ENCODE measurements at regions not wholly inside any gene's neighbourhood (a gene's known extent, or its start where the extent isn't known, plus 50 kb on each side); places are given as distances from the start of the nearest gene placed in this dataset.
"Not testable (repeated sequence)": the region's sequence is repeated elsewhere in the genome, so short reads cannot be mapped to it uniquely, and the experiment has no call there.

DNA sequence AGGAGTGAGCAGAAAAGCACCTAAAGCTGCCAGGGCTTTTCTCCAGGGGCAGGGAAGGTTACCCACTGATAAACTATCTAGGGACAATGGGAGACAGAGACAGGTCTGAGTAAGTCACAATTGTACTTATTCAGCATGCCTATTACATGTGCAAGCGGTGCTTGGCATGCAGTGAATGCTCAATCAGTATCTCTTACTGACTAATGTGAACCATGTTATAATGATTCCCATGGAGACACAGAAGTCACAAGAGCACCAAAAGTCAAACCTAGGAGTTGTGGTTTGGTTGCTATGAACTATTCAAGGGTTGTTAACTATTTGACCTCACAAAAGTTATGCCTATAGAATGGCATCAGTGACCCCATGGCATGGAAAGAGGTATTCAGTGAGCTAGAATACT lies 50.0 kb upstream of the RASGRP1 start:
- no peak for DNase-seq

DNA sequence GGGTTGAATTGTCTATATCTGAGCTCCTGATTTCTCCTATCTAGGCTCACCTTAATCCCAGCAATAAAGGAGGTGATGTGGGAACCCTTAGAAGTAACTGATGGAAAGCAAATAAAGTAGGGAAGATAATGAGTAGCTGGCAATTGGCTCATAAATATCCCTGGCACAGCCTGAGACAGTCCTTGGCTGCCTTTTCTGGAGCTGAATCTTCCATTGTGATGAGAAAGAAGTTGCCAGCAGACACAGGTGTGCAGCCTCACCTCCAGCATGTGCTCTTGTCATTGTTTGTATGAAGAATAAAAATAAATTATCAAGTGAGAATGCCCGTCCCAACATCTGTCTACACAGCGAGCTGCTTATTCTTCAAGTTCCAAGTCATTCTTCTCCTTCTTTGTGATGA lies 53.2 kb upstream of the RASGRP1 start:
- no peak for DNase-seq

DNA sequence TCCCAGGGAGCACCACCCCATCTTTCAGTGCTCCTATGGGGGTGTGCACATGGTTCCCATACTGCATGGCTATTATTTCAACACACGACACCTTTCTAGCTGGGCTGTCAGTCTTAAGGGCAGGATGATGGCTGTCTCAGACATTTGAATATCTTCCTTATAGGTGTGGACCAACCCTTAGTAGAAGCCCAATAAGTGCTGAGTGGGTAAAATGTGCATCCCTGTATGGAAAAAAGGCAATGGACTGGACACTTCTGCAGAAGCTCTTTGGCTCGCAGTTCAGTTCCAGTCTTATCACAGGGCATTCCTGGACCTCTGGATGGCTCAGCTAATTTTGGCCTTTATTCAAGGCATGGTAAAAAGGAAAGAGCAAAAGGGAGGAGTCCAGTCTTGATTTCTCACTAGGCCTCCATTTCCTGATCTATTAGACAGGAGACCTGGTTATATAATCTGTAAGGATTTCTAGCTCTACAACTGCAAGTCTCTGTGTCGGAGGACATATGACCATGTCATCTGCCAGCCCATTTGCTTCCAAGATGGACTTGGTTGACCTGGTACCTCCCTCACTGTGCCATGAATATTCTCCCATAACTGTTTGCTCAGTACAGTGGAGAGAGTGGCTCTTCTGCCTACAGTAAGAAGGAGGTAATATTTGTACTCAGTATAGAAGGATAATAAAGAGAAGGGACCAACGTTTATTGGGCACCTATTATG lies 53.8 kb upstream of the RASGRP1 start:
- DNase-seq = no peak

DNA sequence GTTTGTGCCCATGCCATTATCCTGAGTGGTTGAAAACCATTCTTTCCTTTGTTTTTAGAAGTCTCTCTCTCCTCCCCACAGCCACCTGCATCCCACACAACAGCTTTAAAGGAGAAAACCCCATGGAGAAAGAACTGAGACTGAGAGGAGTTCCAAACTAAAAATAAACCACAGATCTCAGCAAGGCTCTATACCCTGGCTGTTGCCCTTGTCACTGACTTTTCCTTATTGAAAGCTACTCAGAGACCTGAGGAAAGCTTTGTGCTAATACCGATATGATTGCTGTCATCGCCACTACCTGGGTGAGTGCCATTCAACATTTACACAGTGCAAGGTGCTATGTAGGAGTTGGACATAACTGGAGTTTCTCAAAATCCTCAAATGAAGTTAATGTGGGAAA lies 55.5 kb upstream of the RASGRP1 start:
- no peak for DNase-seq

DNA sequence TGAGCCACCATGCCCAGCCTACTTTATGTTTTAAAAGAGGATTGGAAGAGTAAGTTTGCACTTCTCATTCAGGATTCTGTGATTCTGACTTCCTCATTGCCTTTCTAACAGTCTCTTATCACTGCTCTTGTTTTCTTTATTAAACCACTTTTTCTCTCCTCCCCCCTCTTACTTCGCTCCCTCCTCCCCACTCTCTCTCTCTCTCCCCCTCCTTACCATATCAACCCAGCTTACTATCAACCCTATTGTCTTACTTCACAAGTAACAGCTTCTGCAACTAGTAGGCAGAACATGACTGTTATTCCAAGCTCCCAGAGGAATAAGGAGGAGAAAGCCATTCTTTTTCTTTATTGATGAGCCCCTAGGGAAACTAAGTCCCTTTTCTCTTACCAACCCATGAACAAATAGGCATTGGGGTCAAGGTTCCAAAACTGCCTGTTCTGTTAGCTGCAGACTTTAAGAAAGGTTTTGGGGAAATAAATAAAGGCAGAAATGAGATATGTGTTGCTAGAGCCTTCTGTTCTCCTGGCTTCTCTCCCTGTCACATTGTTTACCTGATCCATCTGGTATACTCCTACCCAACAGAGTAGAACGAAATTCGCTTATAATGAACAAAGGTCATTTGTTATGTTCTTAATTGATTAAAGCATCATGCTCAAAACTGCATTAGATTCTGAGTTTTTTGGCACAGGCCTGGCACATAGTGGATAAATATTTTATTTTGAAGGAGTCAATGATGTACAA lies 56.4 kb upstream of the RASGRP1 start:
- no peak for DNase-seq

DNA sequence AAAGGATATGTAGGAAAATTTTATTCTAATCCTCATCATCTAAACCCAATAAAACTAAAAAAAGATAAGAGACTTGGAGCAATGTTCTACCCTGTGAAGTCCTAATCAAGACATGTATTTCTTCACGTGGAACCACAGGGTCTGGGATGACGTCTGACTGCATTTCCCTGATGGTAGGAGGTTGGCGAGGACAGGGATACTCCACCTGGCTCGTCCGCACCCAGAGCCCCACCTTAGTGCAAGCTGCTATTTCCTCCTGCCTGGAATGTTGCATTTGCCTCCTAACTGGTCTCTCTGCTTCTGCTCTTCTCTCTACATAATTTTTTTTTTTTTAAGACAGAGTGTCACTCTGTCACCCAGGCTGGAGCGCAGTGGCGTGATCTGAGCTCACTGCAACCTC lies 57.7 kb upstream of the RASGRP1 start:
- DNase-seq = no peak

DNA sequence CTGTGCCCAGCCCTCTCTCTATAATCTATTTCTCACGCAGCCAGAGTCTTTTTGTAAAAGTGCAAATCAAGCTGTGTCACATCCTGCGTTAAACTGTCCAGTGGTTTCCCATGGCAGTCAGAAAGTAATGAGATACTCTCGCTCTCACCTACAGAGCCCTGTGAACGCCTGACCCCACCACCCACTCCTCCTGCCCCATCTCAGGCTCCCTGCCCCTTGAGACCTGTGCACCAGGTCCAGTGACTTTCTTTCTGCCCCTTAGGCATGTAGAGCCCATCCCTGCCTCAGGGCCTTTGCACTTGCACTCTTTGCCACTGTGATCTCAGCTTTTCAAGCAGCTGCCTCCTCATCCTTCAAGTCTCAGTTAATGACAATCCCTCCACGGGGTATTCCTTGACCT lies 58.3 kb upstream of the RASGRP1 start:
- no peak for DNase-seq

DNA sequence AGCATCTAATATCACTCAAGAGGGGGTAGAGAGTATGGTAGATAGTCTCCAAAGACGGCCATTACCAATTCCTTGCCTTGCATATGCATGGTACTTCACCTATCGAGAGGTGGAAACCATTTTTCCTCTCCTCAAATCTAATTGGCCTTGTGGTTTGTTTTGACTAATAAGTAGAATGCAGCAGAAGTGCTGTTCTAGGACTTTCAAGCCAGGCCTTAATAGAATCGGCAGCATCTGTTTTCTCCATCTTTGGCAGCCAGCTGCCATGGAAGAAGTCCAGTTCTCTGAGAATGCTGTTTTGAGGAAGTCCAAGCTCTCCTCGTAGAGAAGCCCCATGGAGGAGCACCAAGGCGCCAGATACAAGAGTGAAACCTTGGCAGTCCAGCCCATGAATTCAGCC lies 59.1 kb upstream of the RASGRP1 start:
- no peak for DNase-seq

DNA sequence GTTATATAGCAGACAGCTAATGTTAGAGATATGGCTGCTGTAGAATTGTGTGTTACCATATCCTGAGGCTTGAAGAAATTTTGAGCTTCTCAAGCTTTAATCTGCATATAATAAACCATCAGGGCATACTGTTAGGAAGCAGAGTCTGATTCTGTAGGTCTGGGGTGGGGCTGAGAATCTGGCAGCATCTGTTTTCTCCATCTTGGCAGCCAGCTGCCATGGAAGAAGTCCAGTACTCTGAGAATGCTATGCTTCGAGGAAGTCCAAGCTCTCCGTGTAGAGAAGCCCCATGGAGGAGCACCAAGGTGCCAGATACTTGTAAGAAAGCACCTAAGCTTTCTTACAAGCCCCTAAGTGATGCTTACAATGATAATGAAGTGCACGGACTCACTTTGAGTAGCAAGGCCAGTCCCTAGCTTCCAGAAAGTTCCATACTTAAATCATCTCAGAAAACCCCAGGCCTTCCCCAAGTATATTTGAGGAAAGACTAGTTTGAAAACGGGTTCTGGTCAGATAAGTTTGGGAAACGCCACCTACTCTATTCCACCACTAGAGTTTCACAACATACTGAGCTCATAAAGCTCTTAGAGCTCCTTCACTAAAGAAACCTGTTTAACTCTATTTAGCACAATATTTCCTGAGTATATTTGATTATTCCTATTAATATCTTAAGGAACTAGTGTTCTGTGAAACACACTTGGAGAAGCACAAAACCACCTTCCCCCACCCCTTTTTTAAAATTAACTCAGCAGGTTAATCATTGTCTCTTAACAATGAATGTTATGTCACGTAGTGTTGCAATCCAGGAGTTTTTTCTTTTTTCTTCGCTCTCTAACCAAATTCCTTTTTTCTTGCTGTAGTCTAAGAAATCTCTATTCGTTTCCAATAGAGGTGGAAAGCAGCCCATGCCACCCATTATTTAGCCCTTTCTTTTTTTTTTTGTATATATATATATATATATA lies 59.9 kb upstream of the RASGRP1 start:
- no peak for DNase-seq

DNA sequence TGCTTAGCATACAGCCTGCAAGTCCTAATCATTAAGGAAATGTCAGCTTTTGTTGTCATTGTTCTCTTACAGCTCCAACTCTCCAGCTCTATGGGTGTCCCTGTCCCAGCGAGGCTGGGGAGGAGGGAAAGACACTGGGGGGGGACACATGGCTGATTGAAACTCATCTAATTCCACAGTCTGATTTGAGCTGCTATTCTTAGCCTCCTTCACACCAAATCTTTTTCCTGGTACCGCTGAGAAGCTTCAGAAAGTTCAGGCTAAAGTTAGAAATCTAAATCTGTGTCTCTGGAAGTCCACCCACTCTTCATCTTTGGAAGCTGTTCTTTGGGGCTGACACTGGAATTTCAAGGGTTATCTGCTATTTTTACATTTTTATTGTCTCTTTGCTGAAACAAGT lies 61.3 kb upstream of the RASGRP1 start:
- DNase-seq = no peak

DNA sequence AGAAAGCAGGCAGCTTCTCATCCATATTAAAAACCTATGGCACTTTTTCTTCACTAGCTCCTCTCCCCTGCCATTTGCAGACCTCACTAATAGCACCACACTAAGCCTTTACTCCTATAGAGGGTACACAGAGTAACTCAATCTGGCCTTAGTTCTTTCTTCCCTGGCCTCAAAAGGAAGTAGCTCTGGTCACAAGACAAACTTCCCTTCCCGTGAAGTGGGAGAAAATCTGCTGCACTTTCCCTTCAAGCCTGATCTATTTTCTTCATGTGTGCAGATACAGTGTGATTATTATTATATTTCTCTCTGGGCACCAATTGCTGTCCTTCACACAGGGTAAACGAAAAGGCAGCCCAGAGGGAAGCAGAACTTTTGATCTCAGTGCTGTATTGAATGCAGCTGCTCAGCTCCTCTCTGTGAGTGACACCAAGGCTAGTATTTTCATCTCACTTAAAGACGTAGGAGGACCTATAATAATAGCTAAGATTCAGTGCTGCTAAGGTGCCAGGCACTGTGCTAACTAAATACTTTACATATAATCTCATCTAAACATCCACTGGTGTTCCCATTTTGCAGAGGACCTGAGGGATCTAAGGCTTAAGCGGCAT lies 61.9 kb upstream of the RASGRP1 start:
- DNase-seq = no peak

DNA sequence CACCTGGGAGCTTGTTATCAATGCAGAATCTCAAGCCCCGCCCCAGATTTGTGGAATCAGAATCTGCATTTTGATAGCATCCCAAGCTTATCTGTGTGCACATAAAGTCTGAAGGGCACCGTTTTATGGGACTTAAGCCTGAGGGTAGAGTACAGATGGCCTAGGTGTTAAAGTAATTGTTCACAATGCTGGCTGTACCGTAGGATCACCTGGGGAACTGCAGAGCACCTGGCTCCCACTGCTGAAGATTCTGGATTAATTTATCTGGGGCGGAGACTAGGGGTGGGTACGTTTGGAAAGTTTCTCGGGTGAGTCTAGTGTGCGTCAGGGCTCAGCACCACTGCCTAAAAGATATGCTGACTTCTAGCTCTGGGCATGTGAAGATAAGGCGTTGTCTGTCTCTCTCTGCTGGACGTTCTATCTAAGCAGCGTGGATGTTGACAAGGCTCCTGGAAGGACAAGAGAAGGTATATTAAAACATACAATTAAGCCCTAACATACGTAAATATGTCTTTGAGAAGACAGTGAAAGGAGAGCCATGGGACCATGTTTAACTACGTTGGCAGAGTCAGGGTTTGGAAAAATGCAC lies 63.2 kb upstream of the RASGRP1 start:
- no peak for DNase-seq

DNA sequence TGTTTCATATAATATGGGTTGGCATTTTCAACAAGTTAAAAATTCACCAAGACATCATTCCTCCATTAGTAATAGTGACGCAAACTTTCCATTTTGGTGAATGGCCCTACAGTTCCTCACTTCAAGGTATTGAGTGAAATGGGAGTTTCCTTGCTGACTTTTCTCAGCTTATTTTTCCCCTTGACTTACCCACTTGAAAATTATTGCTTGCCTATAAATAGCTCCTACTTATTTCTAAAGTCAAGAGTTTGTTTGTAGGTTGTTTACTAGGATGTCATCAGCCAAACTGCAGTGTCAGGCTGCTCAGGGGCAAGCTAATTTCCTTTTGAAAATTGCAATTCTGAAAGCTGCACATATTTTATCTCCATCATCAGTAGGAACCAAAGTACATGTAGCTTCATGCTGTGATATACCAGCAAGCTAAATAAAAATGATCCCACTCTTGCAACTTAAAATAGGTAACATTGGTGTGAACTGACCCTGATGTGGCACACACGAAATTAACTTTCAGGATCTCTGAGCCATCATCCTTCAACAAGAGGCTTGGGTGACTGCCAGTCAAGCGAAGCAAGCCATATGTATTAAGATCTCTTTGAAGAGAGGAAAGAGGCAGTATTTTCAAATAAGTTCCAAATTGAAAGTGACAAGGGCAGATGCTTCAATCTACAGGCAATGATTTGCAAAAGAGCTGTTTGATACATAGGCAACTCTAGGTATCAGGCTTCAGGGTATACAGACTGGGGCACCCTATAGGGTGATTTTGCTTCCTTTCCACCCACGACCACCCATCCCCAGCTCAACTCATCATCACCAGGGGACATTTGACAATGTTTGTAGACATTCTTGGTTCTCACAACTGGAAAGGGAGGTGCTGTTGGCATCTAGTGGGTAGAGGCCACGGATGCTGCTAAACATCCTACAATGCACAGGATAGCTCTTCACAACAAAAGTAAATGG lies 66.8 kb upstream of the RASGRP1 start:
- DNase-seq = no peak

DNA sequence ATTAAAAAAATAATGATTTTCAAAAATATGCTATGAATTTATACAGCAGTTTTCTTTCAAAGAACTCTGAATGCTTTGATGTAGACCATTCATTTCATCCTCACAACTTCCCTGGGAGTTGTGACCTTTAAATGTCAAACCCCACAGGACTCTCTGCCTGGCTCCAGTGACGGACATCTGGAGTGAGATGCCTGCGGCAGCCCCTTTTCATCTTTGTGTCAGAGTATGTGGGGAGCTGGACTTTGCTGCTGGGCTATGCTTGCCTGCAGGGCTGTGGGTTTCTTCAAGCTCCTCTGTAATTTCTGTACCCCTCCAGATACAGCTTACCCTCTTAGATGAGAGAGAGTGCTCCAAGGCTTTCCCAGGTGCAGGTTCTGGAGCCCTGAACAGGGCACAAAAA lies 70.6 kb upstream of the RASGRP1 start:
- DNase-seq = no peak

DNA sequence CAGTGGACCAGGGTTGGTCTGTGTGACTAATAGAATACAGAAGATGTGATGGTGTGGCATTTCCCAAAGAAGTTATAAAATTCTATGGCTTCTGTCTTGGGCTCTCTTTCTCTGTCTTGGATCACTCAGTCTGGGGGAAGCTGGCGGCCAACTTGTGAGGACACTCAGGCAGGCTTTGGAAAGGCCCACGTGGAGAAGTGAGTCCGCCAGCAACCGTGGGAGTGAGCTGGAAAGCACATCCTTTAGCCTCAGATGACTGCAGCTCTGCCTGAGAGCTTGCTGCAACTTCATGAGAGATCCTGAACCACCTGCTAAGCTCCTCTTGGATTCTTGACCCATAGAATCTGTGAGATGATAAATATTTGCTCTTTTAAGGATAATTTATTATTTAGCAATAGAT lies 72.0 kb upstream of the RASGRP1 start:
- no peak for DNase-seq

DNA sequence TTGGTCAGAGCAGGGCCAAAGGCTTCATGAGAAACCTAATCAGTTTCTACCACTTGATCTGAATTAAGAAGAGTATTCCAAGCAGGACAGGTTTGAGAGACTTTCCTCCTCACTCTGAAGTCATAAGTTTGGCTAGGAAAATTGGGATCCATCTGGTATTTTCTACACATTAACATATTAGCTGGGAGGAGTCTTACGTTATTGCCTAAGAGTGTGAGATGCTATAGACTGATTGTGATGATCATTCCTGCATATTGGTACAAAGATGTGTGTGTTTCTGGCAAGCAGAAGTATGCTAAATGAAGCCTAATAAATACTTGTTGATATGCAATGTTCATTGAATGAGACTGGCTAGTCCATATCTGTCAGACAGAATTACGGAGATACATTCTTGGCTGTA lies 73.5 kb upstream of the RASGRP1 start:
- no peak for DNase-seq

DNA sequence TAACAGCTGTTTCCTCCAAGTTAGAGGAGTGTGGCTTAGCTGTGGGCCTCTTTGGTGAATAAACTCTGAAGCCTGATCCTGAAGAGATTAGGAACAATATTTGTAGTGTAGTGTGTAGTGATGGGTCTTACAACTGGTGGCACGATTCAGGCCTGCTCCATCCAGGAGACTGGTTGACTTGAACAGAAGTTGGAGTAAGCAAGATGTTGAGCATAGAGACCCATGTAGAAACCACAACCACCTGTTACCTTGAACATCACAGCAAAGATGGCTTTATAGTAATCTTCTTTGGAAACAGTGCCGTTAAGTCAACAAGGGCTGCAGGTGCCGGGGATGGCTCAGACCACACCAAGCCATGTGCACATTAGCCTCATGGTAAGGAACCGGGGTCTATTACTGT lies 74.2 kb upstream of the RASGRP1 start:
- no peak for DNase-seq

DNA sequence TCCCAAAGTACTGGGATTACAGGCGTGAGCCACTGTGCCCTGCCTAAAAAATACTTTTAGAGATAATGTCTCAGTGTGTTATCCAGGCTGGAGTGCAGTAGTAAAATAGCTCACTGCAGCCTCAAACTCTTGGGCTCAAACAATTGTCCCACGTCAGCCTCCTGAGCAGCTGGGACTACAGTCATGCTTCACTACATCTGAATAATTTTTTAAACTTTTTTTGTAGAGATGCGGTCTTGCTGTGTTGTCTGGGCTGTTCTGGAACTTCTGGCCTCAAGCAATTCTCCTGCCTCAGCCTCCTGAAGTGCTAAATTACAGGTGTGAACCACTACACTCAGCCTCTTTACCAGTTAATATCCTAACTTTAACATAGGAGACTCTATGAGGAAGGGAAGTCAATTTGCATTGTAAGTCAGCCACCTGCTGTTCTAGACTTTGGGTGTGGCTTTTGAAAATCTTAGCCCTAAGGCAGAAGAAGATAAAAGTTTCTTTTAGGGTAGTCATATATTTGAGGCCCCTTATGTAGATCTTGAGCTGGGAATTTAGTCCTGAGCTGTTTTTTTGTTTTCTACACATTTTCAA lies 78.2 kb upstream of the RASGRP1 start:
- DNase-seq = no peak

DNA sequence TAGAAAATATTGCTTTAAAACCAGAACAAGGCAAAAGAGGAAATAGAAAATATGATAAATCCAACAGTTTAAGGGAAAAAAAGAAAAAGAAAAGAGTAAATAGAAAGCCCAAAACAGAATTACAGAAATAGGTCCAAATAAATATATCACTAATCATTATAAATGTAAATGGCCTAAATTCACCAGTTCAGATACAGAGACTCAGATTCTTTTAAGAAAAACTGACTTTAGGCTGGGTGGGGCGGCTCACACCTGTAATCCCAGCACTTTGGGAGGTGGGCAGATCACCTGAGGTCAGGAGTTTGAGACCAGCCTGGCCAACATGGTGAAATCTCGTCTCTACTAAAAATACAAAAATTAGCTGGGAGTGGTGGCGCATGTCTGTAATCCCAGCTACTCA lies 79.7 kb upstream of the RASGRP1 start:
- DNase-seq = not testable (repeated sequence)

DNA sequence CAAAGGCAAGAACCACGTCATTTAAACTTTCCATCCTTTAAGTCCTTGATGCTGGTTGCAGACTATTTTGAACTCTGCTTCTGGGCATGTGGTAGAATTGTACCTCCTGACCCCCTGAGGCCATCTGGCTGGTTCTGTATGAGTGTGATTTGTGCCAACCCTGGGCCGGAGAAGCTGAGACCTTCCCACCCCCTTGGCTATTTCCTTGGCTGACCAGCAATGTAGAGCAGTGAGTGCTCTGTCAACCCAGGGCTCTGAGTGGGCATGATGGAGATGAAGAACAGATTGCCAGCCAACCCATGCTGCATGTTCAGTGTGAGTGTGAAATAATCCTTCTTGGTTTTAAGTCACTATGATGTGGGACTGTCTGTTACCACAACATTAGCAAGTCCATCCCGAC lies 82.1 kb upstream of the RASGRP1 start:
- no peak for DNase-seq

DNA sequence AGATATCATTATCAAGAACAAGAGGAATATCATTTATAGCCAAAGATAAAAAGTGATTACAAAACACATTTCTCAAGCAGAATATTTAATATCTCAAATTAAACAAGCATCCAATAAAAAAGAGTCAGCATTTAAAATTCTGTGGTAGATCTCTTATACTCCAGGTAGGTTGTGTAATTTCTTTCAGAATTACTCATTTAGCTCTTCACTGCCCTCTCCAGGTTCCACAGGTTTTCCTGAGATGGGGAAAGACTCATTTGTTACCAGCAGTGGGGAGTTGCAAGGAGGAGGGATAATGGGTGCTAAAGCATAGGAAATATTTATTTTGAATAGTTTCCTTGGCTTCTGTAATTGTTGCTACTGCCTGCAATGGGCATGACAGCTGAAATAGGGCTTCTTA lies 83.1 kb upstream of the RASGRP1 start:
- DNase-seq = no peak
